ENCODE measurements at regions not wholly inside any gene's neighbourhood (a gene's known extent, or its start where the extent isn't known, plus 50 kb on each side); places are given as distances from the start of the nearest gene placed in this dataset.

GRCh38 chr18:73594749-73595148 is 552.9 kb downstream of the FBXO15 start:
- H3K36me3 ChIP-seq (ENCODE audit: insufficient read depth): no peaks in the 10 kb centered on the region
- no peak overlapping the region for H3K4me3 ChIP-seq (ENCODE audit: low read depth, low read length)
- 64% methylated on average over 4 of the region's 4 CpGs for WGBS
- H3K27ac ChIP-seq (ENCODE audit: low read depth): no peak overlapping the region
- DNase-seq (ENCODE audit: extremely low spot score): no peak
- no peaks in the 10 kb centered on the region for H3K4me1 ChIP-seq (ENCODE audit: insufficient read depth)

- 77% methylated on average over 2 of the region's 2 CpGs for WGBS
- Histone ChIP-seq H3K4me1 (ENCODE audit: insufficient read depth) (no peaks in the 10 kb centered on the region), H3K27ac (ENCODE audit: low read depth) (no peak overlapping the region), H3K36me3 (ENCODE audit: insufficient read depth) (no peaks in the 10 kb centered on the region), H3K4me3 (ENCODE audit: low read depth, low read length) (no peak overlapping the region)
- no peak for DNase-seq (ENCODE audit: extremely low spot score)
These were observed 554.4 kb downstream of the FBXO15 start for GRCh38 chr18:73593207-73593606.

GRCh38 chr18:73590950-73591349 is 556.7 kb downstream of the FBXO15 start:
- no peaks in the 10 kb centered on the region for H3K4me1 ChIP-seq (ENCODE audit: insufficient read depth)
- no peak overlapping the region for H3K27ac ChIP-seq (ENCODE audit: low read depth)
- no peak for DNase-seq (ENCODE audit: extremely low spot score)
- H3K36me3 ChIP-seq (ENCODE audit: insufficient read depth): no peaks in the 10 kb centered on the region
- 92% methylated on average over 4 of the region's 4 CpGs for WGBS
- no peak overlapping the region for H3K4me3 ChIP-seq (ENCODE audit: low read depth, low read length)

DNA sequence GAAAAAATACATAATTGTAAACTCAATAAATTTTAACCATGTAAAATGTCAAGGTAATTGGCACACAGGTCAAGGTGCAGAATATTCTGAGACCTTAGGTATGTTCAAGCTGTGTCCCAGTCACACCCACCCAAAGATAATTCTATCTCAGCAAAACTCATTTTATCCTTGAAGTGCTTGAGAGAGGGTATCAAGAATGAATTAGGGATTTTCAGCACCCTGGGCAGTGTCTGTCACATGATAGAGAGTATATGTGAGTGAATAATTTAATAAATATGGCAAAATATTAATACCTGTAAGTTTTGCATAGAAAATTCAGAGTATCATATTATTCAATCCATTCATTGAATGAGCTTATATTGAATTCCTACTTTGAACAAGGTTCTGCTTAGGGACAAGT is 567.9 kb downstream of the FBXO15 start:
- H3K27ac ChIP-seq (ENCODE audit: low read depth): no peak overlapping the region
- no peak for DNase-seq (ENCODE audit: extremely low spot score)
- H3K4me3 ChIP-seq (ENCODE audit: low read depth, low read length): no peak overlapping the region
- no peaks in the 10 kb centered on the region for H3K4me1 ChIP-seq (ENCODE audit: insufficient read depth)
- H3K36me3 ChIP-seq (ENCODE audit: insufficient read depth): no peaks in the 10 kb centered on the region

GRCh38 chr18:73577365-73577764 is 570.3 kb downstream of the FBXO15 start:
- Histone ChIP-seq H3K27ac (ENCODE audit: low read depth) (no peak overlapping the region), H3K4me1 (ENCODE audit: insufficient read depth) (no peaks in the 10 kb centered on the region), H3K36me3 (ENCODE audit: insufficient read depth) (no peaks in the 10 kb centered on the region), H3K4me3 (ENCODE audit: low read depth, low read length) (no peak overlapping the region)
- no peak for DNase-seq (ENCODE audit: extremely low spot score)
- WGBS: 88% methylated on average over 1 of the region's 1 CpG

- Histone ChIP-seq H3K4me1 (ENCODE audit: insufficient read depth) (no peaks in the 10 kb centered on the region), H3K4me3 (ENCODE audit: low read depth, low read length) (no peak overlapping the region), H3K36me3 (ENCODE audit: insufficient read depth) (no peaks in the 10 kb centered on the region), H3K27ac (ENCODE audit: low read depth) (no peak overlapping the region)
- WGBS: 93% methylated on average over 1 of the region's 1 CpG
- no peak for DNase-seq (ENCODE audit: extremely low spot score)
These were observed 583.6 kb downstream of the FBXO15 start for GRCh38 chr18:73563901-73564472.

GRCh38 chr18:73563345-73563744 is 584.3 kb downstream of the FBXO15 start:
- H3K4me3 ChIP-seq (ENCODE audit: low read depth, low read length): no peak overlapping the region
- H3K36me3 ChIP-seq (ENCODE audit: insufficient read depth): no peaks in the 10 kb centered on the region
- H3K4me1 ChIP-seq (ENCODE audit: insufficient read depth): no peaks in the 10 kb centered on the region
- H3K27ac ChIP-seq (ENCODE audit: low read depth): no peak overlapping the region
- 81% methylated on average over 4 of the region's 4 CpGs for WGBS
- no peak for DNase-seq (ENCODE audit: extremely low spot score)

GRCh38 chr18:73556904-73557303 is 590.7 kb downstream of the FBXO15 start:
- Histone ChIP-seq H3K4me1 (ENCODE audit: insufficient read depth) (no peaks in the 10 kb centered on the region), H3K36me3 (ENCODE audit: insufficient read depth) (no peaks in the 10 kb centered on the region), H3K4me3 (ENCODE audit: low read depth, low read length) (no peak overlapping the region), H3K27ac (ENCODE audit: low read depth) (no peak overlapping the region)
- 70% methylated on average over 4 of the region's 4 CpGs for WGBS
- no peak for DNase-seq (ENCODE audit: extremely low spot score)

- H3K4me1 ChIP-seq (ENCODE audit: insufficient read depth): no peaks in the 10 kb centered on the region
- 68% methylated on average over 5 of the region's 5 CpGs for WGBS
- H3K4me3 ChIP-seq (ENCODE audit: low read depth, low read length): no peak overlapping the region
- no peak overlapping the region for H3K27ac ChIP-seq (ENCODE audit: low read depth)
- H3K36me3 ChIP-seq (ENCODE audit: insufficient read depth): no peaks in the 10 kb centered on the region
- DNase-seq (ENCODE audit: extremely low spot score): no peak
These were observed 595.5 kb downstream of the FBXO15 start for GRCh38 chr18:73552171-73552570.

- H3K27ac ChIP-seq (ENCODE audit: low read depth): no peak overlapping the region
- no peak for DNase-seq (ENCODE audit: extremely low spot score)
- H3K4me3 ChIP-seq (ENCODE audit: low read depth, low read length): no peak overlapping the region
- no peaks in the 10 kb centered on the region for H3K36me3 ChIP-seq (ENCODE audit: insufficient read depth)
- WGBS: 82% methylated on average over 3 of the region's 3 CpGs
- no peaks in the 10 kb centered on the region for H3K4me1 ChIP-seq (ENCODE audit: insufficient read depth)
These were observed 596.4 kb downstream of the FBXO15 start for GRCh38 chr18:73551211-73551610.

GRCh38 chr18:73549236-73549635 is 598.4 kb downstream of the FBXO15 start:
- WGBS: 56% methylated on average over 5 of the region's 5 CpGs
- no peaks in the 10 kb centered on the region for H3K4me1 ChIP-seq (ENCODE audit: insufficient read depth)

DNA sequence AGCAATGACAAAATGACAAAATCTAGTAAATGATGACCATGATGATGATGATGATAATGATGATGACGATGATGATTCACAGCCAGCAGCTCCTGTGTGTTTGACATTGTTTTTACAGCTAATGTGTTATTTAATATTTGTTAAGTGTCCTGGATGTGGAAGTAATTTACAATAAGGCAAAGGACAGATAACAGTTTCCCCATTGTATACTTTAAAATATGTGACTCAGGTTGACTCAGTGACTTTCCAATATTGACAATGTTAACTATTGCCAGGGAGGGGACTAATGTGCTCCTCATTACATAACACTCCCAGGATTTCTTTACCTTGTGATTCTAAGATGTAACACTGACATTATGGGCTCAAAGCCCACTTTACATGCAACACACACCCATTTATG is 602.2 kb downstream of the FBXO15 start:
- Histone ChIP-seq H3K4me1 (ENCODE audit: insufficient read depth) (no peaks in the 10 kb centered on the region), H3K27ac (ENCODE audit: low read depth) (no peak overlapping the region), H3K4me3 (ENCODE audit: low read depth, low read length) (no peak overlapping the region), H3K36me3 (ENCODE audit: insufficient read depth) (no peaks in the 10 kb centered on the region)
- DNase-seq (ENCODE audit: extremely low spot score): no peak
- WGBS: 35% methylated on average over 1 of the region's 1 CpG

More at GRCh38 chr18:73549236-73549635, 598.4 kb downstream of the FBXO15 start:
- Histone ChIP-seq H3K4me3 (ENCODE audit: low read depth, low read length) (no peak overlapping the region), H3K36me3 (ENCODE audit: insufficient read depth) (no peaks in the 10 kb centered on the region), H3K27ac (ENCODE audit: low read depth) (no peak overlapping the region)
- DNase-seq (ENCODE audit: extremely low spot score): no peak

DNA sequence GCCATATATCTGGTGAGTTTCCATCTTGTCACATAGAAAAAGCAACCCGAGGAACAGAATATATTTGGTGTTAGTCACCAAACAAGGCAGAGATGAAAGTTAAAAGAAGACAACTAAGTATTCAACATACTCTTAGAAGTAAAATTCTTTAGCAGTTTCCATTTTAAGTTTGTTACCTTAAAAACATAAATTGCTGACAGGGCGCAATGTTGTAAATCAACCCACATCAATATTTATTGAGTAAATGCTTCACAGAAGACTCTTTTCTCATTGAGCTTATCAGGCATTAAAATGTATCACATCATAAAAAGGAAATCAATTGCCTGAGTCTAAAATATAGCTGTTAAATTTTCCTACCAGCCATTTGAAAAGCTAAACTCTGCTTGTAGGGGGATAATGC is 603.0 kb downstream of the FBXO15 start:
- 88% methylated on average over 2 of the region's 2 CpGs for WGBS
- H3K27ac ChIP-seq (ENCODE audit: low read depth): no peak overlapping the region
- no peak for DNase-seq (ENCODE audit: extremely low spot score)
- H3K36me3 ChIP-seq (ENCODE audit: insufficient read depth): no peaks in the 10 kb centered on the region
- H3K4me1 ChIP-seq (ENCODE audit: insufficient read depth): no peaks in the 10 kb centered on the region
- no peak overlapping the region for H3K4me3 ChIP-seq (ENCODE audit: low read depth, low read length)

DNA sequence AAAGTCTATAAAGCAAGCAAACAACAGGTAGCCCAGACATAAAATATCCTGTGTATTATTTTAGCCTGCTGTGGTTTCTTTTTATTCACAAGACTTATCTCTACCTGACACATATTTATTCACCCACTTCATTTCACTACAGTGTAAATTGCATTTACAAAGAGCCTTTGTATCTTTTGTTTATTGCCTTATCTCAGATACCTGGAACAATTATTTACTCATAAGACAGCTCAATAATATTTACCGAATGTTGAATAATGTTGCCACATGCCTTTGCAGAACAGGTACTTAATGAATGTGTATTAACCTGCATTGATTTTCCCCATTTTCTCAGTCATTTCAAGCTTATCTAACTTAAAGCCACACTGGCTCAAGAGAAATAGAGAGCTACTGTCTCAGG is 603.6 kb downstream of the FBXO15 start:
- Histone ChIP-seq H3K4me1 (ENCODE audit: insufficient read depth) (no peaks in the 10 kb centered on the region), H3K36me3 (ENCODE audit: insufficient read depth) (no peaks in the 10 kb centered on the region), H3K4me3 (ENCODE audit: low read depth, low read length) (no peak overlapping the region), H3K27ac (ENCODE audit: low read depth) (no peak overlapping the region)
- 87% methylated on average over 1 of the region's 1 CpG for WGBS
- DNase-seq (ENCODE audit: extremely low spot score): no peak

GRCh38 chr18:73535990-73536389 is 611.6 kb downstream of the FBXO15 start:
- no peak for DNase-seq (ENCODE audit: extremely low spot score)
- Histone ChIP-seq H3K36me3 (ENCODE audit: insufficient read depth) (no peaks in the 10 kb centered on the region), H3K4me3 (ENCODE audit: low read depth, low read length) (no peak overlapping the region), H3K4me1 (ENCODE audit: insufficient read depth) (no peaks in the 10 kb centered on the region), H3K27ac (ENCODE audit: low read depth) (no peak overlapping the region)
- 41% methylated on average over 1 of the region's 1 CpG for WGBS
